Upper lobe of left lung (tissue), 6 donors: ENCODE measurements at regions not wholly inside any gene's neighbourhood (a gene's known extent, or its start where the extent isn't known, plus 50 kb on each side); places are given as distances from the start of the nearest gene placed in this dataset.
"Not testable (repeated sequence)": the region's sequence is repeated elsewhere in the genome, so short reads cannot be mapped to it uniquely, and the experiment has no call there.

Experiments
- ATAC-seq, 2 donors: fragments of 200-7000 bp; cut with Tn5 transposase; one replicate each; pipeline ENCODE4 v1.9.1; 2022; ENCODE audit warnings: mild to moderate bottlenecking in 2 of 2, moderate library complexity in 2 of 2; ENCODE audit not compliant: low FRiP score in 2 of 2
- DNase-seq, 2 donors: peaks; one replicate each; pipeline ENCODE4 v3.0.0-alpha.2; 2019 to 2020
- H3K27ac ChIP-seq, 4 donors: fragments of 200-600 bp; sonication (generic); one replicate each; pipeline ENCODE4 v1.5.1; 2016 to 2019
- H3K27me3 ChIP-seq, 4 donors: fragments of 200-600 bp; sonication (generic); one replicate each; pipeline ENCODE4 v1.5.1; 2017 to 2019
- H3K36me3 ChIP-seq, 4 donors: fragments of 200-600 bp; sonication (generic); one replicate each; pipeline ENCODE4 v1.5.1; 2016 to 2019
- H3K4me1 ChIP-seq, 4 donors: fragments of 200-600 bp; sonication (generic); one replicate each; pipeline ENCODE4 v1.5.1; 2018 to 2019
- H3K4me3 ChIP-seq, 4 donors: fragments of 200-600 bp; sonication (generic); one replicate each; pipeline ENCODE4 v1.5.1; 2017 to 2019; ENCODE audit warnings: mild to moderate bottlenecking in 2 of 4, moderate library complexity in 1 of 4
- H3K9me3 ChIP-seq, 4 donors: fragments of 200-600 bp; sonication (generic); one replicate each; pipeline ENCODE4 v1.5.1; 2018 to 2019
- EP300 ChIP-seq, 4 donors: sonication (generic); formaldehyde crosslinking; IDR thresholded peaks; one replicate each; pipeline ENCODE4 v1.5.1; 2017; ENCODE audit warnings: antibody characterized with exemption in 4 of 4, control low read depth in 2 of 4
- POLR2A ChIP-seq, 4 donors: fragments of 450-650 bp; IDR thresholded peaks; one replicate each; pipeline ENCODE4 v1.5.1; 2016 to 2017; ENCODE audit warnings: antibody characterized with exemption in 4 of 4, mild to moderate bottlenecking in 2 of 4
- POLR2AphosphoS5 ChIP-seq, 2 donors: sonication (generic); formaldehyde crosslinking; IDR thresholded peaks; one replicate each; pipeline ENCODE4 v1.5.1; 2017; ENCODE audit warnings: antibody characterized with exemption in 2 of 2
- WGBS, 2 donors: methylation state at CpG; one replicate each; pipeline ENCODE4 v1.1.5; 2017 to 2018; 5-methylcytosine and 5-hydroxymethylcytosine counted together
- TF ChIP-seq, protein P1 (sequence below), 6 experiments: fragments of 450-650 bp in 4 of 6; fragments of 200-600 bp in 2 of 6; sonication (generic) in 2 of 6; IDR thresholded peaks; one replicate each; pipeline ENCODE4 v1.5.1; 2016 to 2019; ENCODE audit warnings: antibody characterized with exemption in 6 of 6
- donor health status: DM: no; HTN: no; CAD: no; lungs with moderate emphysema.
- donor health status: DM: no; HTN: yes; CAD: no; lungs with severe emphysema.

DNA sequence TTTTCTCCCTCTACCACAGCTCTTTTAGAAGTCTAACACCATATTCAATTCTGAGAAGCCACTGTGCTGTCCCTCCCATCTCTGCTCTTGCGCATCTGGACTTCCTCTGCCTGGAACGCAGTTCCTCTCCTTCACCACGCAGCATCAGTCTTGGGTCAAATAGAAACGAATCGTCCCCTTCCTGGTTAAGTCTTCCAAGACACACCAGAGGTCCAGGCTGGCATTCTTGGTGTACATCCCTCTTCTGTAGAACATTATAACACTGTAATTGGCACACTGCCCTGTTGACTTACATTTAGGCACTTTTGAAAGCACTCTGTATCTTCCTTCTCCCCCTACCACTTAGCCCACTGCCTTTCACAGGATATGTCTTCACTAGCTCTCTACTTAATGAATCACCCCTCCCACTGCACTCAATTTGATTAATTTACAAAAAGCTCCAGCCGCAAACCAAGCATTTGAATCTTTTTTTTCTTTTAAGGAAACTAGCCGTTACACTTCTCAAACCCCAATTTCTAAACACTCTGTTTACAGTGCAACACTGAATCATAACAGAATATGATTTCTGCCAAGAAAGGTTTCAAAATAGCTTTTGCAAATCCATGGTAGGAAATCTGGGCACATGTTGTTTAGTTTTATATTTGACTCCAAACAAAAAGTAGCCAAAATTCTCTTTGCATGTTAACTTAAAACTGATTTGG, 140.8 kb upstream of the CARMIL1 start:
- WGBS, 2 donors: 4 to 6% methylated on average over 7 of the region's 7 CpGs
- no peaks in the 10 kb centered on the region for H3K27me3 ChIP-seq
- TF ChIP-seq, protein P1, sequence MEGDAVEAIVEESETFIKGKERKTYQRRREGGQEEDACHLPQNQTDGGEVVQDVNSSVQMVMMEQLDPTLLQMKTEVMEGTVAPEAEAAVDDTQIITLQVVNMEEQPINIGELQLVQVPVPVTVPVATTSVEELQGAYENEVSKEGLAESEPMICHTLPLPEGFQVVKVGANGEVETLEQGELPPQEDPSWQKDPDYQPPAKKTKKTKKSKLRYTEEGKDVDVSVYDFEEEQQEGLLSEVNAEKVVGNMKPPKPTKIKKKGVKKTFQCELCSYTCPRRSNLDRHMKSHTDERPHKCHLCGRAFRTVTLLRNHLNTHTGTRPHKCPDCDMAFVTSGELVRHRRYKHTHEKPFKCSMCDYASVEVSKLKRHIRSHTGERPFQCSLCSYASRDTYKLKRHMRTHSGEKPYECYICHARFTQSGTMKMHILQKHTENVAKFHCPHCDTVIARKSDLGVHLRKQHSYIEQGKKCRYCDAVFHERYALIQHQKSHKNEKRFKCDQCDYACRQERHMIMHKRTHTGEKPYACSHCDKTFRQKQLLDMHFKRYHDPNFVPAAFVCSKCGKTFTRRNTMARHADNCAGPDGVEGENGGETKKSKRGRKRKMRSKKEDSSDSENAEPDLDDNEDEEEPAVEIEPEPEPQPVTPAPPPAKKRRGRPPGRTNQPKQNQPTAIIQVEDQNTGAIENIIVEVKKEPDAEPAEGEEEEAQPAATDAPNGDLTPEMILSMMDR (IDR thresholded peaks at IDR 0.05): peak in 4 of 6 experiments; percentile 12 to 41 (median 21)
- TF ChIP-seq EP300 (IDR thresholded peaks at IDR 0.05) (no peak), POLR2A (IDR thresholded peaks at IDR 0.05) (peak in 2 of 4 donors; percentile 52 to 76), POLR2AphosphoS5 (IDR thresholded peaks at IDR 0.05) (peak; percentile 58 to 85)
- no peaks in the 10 kb centered on the region for H3K36me3 ChIP-seq
- peak overlapping the region; percentile 19 to 52 (median 39) for H3K4me3 ChIP-seq
- ATAC-seq (peak; percentile 89 to 95), DNase-seq (peak in 1 of 2 donors; percentile 74)
- H3K4me1 ChIP-seq: peaks cover 3 to 29% (median 22%) of the 10 kb centered on the region in 4 donors
- peak overlapping the region; percentile 84 to 92 (median 88) for H3K27ac ChIP-seq
- no peaks in the 10 kb centered on the region for H3K9me3 ChIP-seq

DNA sequence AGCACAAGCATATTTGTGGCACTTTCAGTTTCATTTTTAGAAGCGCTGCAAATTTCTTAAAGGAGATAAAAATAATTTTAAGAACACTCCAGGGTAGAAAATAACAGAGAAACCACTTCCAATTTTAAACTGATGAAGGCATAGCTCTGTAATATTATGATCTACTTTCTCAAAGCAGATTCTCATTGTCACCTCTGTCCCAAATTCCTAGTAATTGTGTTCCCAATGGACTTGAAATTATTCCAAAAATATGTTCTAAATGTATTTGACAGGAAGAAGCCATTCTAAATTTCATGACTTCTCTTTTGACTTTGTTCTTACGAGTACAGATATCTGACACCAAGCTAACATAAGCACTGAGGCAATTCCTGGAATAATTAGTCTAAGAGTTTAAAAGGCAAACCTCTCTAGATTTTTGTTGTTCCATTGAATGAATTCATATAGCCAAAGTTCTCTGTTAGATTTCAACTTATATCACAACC, 140.2 kb upstream of the CARMIL1 start:
- H3K4me3 ChIP-seq: peak overlapping the region in 3 of 4 donors; percentile 30 to 52 (median 48)
- ATAC-seq (no peak), DNase-seq (no peak)
- TF ChIP-seq POLR2AphosphoS5 (IDR thresholded peaks at IDR 0.05) (no peak), EP300 (IDR thresholded peaks at IDR 0.05) (no peak), POLR2A (IDR thresholded peaks at IDR 0.05) (no peak)
- TF ChIP-seq, protein P1 (IDR thresholded peaks at IDR 0.05): no peak
- H3K36me3 ChIP-seq: no peaks in the 10 kb centered on the region
- WGBS, 2 donors: 0% methylated on average over 2 of the region's 2 CpGs
- no peaks in the 10 kb centered on the region for H3K27me3 ChIP-seq
- H3K4me1 ChIP-seq: peaks cover 3 to 29% (median 22%) of the 10 kb centered on the region in 4 donors
- H3K9me3 ChIP-seq: no peaks in the 10 kb centered on the region
- peak overlapping the region; percentile 84 to 92 (median 88) for H3K27ac ChIP-seq

DNA sequence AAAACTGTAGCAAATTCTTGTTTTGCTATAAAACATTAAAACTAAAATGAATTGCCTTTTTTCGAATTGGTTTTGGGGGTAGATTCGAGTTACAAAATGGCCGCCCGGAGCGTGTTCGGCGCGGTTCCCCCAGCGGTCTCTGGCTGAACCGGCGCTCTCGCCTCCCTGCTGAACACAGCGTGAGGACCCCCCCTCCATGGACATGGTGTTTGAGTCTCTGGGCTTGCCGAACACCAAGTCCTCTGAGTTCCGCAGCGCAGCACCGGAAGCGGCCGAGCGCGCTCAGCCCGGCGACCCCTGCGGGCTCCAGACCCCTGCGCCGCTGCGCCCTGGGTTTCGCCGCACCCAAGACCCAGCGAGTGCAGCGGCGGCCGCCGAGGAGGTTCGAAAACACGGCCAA, 139.6 kb upstream of the CARMIL1 start:
- peak in 1 of 2 donors; percentile 79 for DNase-seq
- not testable (repeated sequence) for H3K27me3 ChIP-seq, H3K9me3 ChIP-seq, H3K36me3 ChIP-seq, ATAC-seq
- H3K4me1 ChIP-seq: peaks cover 3 to 29% (median 22%) of the 10 kb centered on the region in 4 donors
- peak overlapping the region in 3 of 4 donors; percentile 2 to 52 (median 48) for H3K4me3 ChIP-seq
- H3K27ac ChIP-seq: peak overlapping the region in 3 of 4 donors; percentile 86 to 92 (median 90)
- 92% methylated on average over 34 to 36 of the region's 36 CpGs for WGBS, 2 donors

DNA sequence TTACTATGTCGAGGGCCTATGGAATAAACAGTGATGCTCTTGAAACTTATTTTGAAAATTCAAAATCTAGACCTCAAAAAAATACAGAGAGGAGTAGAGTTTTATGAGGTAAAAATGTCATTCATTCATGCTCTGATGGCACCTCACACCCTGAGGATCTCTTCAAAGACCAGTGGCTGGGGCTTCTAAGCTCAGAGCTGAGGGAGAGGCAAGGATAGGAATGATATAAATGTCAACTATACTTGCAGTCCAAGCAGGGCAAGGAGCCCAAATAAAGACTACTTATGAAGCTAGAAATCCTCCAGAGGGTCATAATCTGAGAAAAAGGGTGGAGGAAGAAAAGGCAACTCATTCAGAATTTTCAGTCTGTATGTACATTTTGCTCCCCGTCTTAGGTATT, 136.7 kb upstream of the CARMIL1 start:
- Histone ChIP-seq H3K4me3 (no peak overlapping the region), H3K27me3 (no peaks in the 10 kb centered on the region), H3K36me3 (no peaks in the 10 kb centered on the region), H3K27ac (no peak overlapping the region), H3K9me3 (no peaks in the 10 kb centered on the region), H3K4me1 (peaks cover 2 to 15% (median 8%) of the 10 kb centered on the region in 4 donors)
- TF ChIP-seq POLR2A (IDR thresholded peaks at IDR 0.05) (no peak), EP300 (IDR thresholded peaks at IDR 0.05) (no peak)
- TF ChIP-seq, protein P1 (IDR thresholded peaks at IDR 0.05): no peak
- 85 to 89% methylated on average over 2 of the region's 2 CpGs for WGBS, 2 donors
- no peak for DNase-seq
- no peak for ATAC-seq

DNA sequence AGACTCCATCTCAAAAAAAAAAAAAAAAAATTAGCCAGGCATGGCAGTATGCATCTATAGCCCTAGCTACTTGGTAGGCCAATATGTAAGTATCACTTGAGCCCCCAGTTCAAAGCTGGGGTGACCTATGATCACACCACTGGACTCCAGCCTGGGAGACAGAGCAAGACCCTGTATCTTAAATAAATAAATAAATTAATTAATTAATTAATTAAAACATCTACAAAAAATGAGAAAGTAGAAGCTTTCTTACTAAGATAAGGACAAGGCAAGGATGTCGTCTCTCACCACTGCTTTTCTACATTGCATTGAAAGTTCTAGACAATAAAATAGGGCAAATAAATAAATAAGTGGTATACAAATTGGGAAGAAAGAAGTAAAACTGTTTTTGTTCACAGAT, 134.3 kb upstream of the CARMIL1 start:
- Histone ChIP-seq H3K27me3 (no peaks in the 10 kb centered on the region), H3K36me3 (no peaks in the 10 kb centered on the region), H3K4me3 (no peak overlapping the region), H3K4me1 (no peaks in the 10 kb centered on the region), H3K9me3 (no peaks in the 10 kb centered on the region), H3K27ac (no peak overlapping the region)
- WGBS, 2 donors: 89 to 95% methylated on average over 1 of the region's 1 CpG
- DNase-seq (no peak), ATAC-seq (no peak)
- no peak for TF ChIP-seq POLR2A (IDR thresholded peaks at IDR 0.05)
- no peak for TF ChIP-seq POLR2AphosphoS5 (IDR thresholded peaks at IDR 0.05)
- TF ChIP-seq, protein P1 (IDR thresholded peaks at IDR 0.05): no peak
- no peak for TF ChIP-seq EP300 (IDR thresholded peaks at IDR 0.05)
